Epithelial cell of proximal tubule (primary cell): ENCODE measurements at regions not wholly inside any gene's neighbourhood (a gene's known extent, or its start where the extent isn't known, plus 50 kb on each side); places are given as distances from the start of the nearest gene placed in this dataset.

ENCODE experiments used
- DNase-seq: peaks from one replicate; pipeline ENCODE4 v3.0.0-alpha.2; 2011; ENCODE audit warnings: low read depth
- H3K4me3 ChIP-seq: 2 replicates; pipeline ENCODE4 v1.5.1; 2011; ENCODE audit warnings: low read depth, mild to moderate bottlenecking, low read length
- TF ChIP-seq, protein P1 (sequence below): conservative IDR thresholded peaks from 2 replicates; pipeline ENCODE4 v1.5.1; 2012; ENCODE audit warnings: low read depth, mild to moderate bottlenecking, low read length

DNA sequence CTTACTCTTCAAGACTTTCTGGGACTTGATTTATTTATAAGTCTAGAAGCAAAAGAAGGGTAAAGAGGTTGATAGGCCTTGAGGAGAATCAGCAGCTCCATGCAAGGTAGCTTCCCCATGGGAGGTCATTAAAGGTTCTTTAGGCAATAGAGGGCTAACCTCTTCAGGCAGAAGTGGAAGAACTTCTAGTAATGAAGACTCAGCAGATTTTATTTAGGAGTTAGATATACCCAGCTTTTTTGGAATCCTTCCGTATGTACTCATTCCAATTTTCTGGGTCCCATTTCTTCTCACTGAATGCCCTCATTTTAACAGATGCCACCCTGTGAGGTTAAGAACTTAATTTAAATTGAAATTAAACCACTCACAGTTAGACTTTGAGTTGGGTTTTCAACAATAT lies 565.6 kb downstream of the LRFN5 start:
- DNase-seq: no peak
- no peak overlapping the region for H3K4me3 ChIP-seq
- TF ChIP-seq, protein P1, sequence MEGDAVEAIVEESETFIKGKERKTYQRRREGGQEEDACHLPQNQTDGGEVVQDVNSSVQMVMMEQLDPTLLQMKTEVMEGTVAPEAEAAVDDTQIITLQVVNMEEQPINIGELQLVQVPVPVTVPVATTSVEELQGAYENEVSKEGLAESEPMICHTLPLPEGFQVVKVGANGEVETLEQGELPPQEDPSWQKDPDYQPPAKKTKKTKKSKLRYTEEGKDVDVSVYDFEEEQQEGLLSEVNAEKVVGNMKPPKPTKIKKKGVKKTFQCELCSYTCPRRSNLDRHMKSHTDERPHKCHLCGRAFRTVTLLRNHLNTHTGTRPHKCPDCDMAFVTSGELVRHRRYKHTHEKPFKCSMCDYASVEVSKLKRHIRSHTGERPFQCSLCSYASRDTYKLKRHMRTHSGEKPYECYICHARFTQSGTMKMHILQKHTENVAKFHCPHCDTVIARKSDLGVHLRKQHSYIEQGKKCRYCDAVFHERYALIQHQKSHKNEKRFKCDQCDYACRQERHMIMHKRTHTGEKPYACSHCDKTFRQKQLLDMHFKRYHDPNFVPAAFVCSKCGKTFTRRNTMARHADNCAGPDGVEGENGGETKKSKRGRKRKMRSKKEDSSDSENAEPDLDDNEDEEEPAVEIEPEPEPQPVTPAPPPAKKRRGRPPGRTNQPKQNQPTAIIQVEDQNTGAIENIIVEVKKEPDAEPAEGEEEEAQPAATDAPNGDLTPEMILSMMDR: no peak

DNA sequence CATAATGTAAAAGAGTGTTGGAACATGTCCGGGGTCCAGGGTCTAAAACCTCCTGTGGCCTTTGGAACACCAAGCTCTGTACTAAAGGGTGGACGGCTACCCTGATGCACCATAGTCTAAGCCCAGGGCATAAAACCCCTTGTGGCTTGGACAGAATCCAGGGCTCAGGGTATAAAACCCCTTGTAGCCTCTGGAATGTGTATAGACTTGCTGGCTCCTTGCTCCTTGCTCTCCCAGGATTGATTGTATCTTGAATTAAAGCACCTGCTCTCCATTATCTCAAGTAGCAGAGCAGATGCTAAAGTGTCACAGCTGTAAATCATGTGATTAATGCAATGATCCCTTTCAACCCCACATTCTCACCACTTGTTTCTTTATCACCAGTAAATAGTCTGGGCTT lies 556.5 kb downstream of the LRFN5 start:
- H3K4me3 ChIP-seq: no peak overlapping the region
- TF ChIP-seq, protein P1: no peak
- no peak for DNase-seq

DNA sequence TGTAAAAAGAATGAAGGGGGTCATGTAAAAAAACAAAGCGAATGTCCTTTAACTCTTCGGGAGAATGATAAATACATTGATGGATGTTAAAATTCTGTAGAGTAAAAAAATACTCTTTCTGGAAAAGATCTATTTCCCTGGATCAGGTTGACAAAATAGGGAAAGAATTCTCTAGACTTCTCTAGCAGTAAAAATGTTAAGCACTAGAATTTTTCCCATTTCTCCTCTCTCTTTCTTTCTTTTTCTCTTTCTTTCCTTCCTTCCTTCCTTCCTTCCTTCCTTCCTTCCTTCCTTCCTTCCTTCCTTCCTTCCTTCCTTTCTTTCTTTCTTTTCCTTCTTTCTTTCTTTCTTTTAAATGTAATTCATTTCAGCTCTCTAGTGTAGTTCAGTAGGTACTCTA lies 552.5 kb downstream of the LRFN5 start:
- H3K4me3 ChIP-seq: no peak overlapping the region
- DNase-seq: no peak
- TF ChIP-seq, protein P1: no peak

DNA sequence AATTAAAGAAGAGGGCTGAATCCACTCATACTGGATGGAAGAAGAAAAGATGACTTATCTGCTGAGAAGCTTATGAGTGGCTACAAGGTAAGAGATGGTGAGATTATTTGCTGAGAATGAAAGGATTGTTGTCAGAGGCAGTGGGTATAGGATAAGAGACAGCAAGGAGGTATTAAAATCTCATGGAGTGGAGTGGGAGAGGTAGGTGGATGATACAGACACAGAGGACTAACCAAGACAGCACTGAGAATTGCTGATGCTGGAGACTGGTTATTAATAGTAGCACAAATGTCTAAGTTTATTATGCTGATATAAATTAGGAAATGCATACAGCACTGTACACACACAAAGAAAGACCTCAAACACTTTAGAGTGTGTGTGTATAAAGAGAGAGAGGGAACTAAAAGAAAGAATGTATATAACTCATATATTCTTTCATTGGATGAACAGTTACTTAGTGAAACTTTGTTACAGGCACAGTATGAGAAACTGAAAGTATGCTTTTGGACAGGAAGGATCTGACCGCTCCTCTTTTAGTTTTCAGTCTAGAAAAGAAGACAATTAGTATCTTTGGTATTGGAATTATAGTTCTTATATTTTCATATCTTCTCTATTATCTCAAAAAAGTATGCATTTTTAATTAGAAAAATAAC lies 543.1 kb downstream of the LRFN5 start:
- no peak overlapping the region for H3K4me3 ChIP-seq
- TF ChIP-seq, protein P1: no peak
- DNase-seq: no peak

DNA sequence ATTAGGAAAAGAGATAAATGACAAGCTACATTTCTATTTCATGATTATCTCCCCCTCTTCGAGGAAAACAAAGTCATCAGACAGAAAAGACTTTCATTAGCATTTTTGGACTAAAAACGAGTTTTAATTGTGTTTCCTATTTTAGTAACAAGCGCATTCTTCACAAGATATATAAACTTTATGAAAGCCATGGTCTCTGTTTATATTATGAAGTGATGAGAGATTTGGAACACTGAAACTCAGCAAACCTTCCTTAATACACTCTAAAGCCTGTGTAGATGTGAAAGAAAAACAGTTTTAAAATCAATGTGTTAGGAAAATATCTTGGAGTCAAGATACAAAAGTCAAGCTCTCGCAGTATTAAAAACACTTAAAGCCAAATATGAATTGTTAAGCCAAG lies 539.1 kb downstream of the LRFN5 start:
- no peak overlapping the region for H3K4me3 ChIP-seq
- DNase-seq: no peak
- TF ChIP-seq, protein P1: no peak

DNA sequence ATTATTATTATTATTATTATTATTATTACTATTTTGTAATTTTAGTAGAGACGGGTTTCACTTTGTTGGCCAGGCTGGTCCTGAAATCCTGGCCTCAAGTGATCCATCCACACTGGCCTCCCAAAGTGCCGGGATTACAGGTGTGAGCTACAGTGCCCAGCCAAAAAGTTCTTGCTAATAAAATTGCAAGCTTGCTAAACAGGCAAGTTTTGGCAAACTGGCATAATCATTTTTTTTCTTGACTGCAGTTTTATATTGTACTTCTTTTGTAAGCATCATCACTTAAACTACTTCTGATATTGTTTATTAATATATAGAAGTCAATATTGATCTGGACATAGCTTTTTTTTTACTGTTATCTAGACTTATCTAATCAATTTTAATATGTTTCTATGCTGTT lies 536.4 kb downstream of the LRFN5 start:
- TF ChIP-seq, protein P1: no peak
- DNase-seq: no peak
- no peak overlapping the region for H3K4me3 ChIP-seq

DNA sequence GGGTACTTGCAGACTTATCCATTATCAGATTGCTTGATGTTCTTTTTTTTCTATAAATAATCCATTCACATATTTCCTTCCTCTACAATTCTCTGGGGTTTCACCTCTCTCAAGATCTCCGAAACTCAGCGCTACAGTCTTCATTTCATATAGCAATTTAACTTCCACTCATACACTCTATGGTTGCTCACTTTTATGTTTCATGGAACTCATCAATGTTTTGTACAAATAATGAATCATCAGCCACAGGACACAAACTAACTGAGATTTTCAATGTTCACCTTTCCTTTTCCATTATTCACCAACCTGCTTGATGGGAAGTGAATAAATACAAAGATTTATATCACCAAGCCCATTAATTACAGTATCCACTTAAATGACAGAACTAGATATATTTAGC lies 534.7 kb downstream of the LRFN5 start:
- DNase-seq: no peak
- TF ChIP-seq, protein P1: no peak
- H3K4me3 ChIP-seq: no peak overlapping the region
